GM18519 (cell line): ENCODE measurements at regions not wholly inside any gene's neighbourhood (a gene's known extent, or its start where the extent isn't known, plus 50 kb on each side); places are given as distances from the start of the nearest gene placed in this dataset.

Experiments
- ATAC-seq: cut with Tn5 transposase; IDR thresholded peaks from one replicate; pipeline ENCODE4 v1.9.1; 2021; ENCODE audit warnings: mild to moderate bottlenecking, moderate library complexity; ENCODE audit not compliant: unreplicated experiment, low FRiP score

GRCh38 chr12:30110498-30110897 is 326.8 kb upstream of the TMTC1 start:
- no peak for ATAC-seq

- no peak for ATAC-seq
Observed at GRCh38 chr12:30108666-30109065, 324.9 kb upstream of the TMTC1 start.

- ATAC-seq = no peak
Observed at GRCh38 chr12:30106204-30106965, 322.6 kb upstream of the TMTC1 start.

GRCh38 chr12:30105505-30105904 is 321.8 kb upstream of the TMTC1 start:
- no peak for ATAC-seq

GRCh38 chr12:30104971-30105370 is 321.2 kb upstream of the TMTC1 start:
- no peak for ATAC-seq

GRCh38 chr12:30100741-30101140 is 317.0 kb upstream of the TMTC1 start:
- ATAC-seq = no peak

GRCh38 chr12:30098677-30099076 is 314.9 kb upstream of the TMTC1 start:
- no peak for ATAC-seq

GRCh38 chr12:30095511-30095910 is 311.8 kb upstream of the TMTC1 start:
- ATAC-seq = no peak

- ATAC-seq = no peak
Observed at GRCh38 chr12:30092983-30093617, 309.4 kb upstream of the TMTC1 start.

GRCh38 chr12:30090258-30090657 is 306.5 kb upstream of the TMTC1 start:
- no peak for ATAC-seq

- no peak for ATAC-seq
Observed at GRCh38 chr12:30088259-30088995, 304.7 kb upstream of the TMTC1 start.

GRCh38 chr12:30082381-30082780 is 298.6 kb upstream of the TMTC1 start:
- ATAC-seq = no peak

- no peak for ATAC-seq
Observed at GRCh38 chr12:30074916-30075315, 291.2 kb upstream of the TMTC1 start.

- ATAC-seq = no peak
Observed at GRCh38 chr12:30072824-30073223, 289.1 kb upstream of the TMTC1 start.

GRCh38 chr12:30067146-30067545 is 283.4 kb upstream of the TMTC1 start:
- ATAC-seq = no peak

- no peak for ATAC-seq
Observed at GRCh38 chr12:30064906-30065305, 281.2 kb upstream of the TMTC1 start.

- no peak for ATAC-seq
Observed at GRCh38 chr12:30063435-30063945, 279.7 kb upstream of the TMTC1 start.

- ATAC-seq = no peak
Observed at GRCh38 chr12:30048371-30048770, 264.6 kb upstream of the TMTC1 start.

- no peak for ATAC-seq
Observed at GRCh38 chr12:30047516-30048254, 263.9 kb upstream of the TMTC1 start.

GRCh38 chr12:30046376-30046775 is 262.6 kb upstream of the TMTC1 start:
- no peak for ATAC-seq

- ATAC-seq = no peak
Observed at GRCh38 chr12:30045171-30045570, 261.4 kb upstream of the TMTC1 start.
